HL-60 (cell line): ENCODE measurements at regions not wholly inside any gene's neighbourhood (a gene's known extent, or its start where the extent isn't known, plus 50 kb on each side); places are given as distances from the start of the nearest gene placed in this dataset.

Experiments used
- DNase-seq, 2 experiments: peaks; one replicate each; pipeline ENCODE4 v3.0.0-alpha.2; 2010 to 2020; ENCODE audit warnings: low read depth in 1 of 2, low spot score in 1 of 2
- H3K27ac ChIP-seq: fragments of 250-450 bp; sonication (Bioruptor Pico); replicated peaks from 2 replicates; pipeline ENCODE4 v1.5.1; 2020; ENCODE audit warnings: mild to moderate bottlenecking, moderate library complexity
- H3K27me3 ChIP-seq: fragments of 250-450 bp; sonication (Bioruptor Pico); 2 replicates; pipeline ENCODE4 v1.5.1; 2021; ENCODE audit warnings: mild to moderate bottlenecking, moderate library complexity; ENCODE audit not compliant: insufficient read depth, poor library complexity, severe bottlenecking
- H3K4me3 ChIP-seq: replicated peaks from 2 replicates; pipeline ENCODE4 v1.5.1; 2011; ENCODE audit warnings: mild to moderate bottlenecking, control low read depth, low read length; ENCODE audit not compliant: insufficient read depth
- GABPA ChIP-seq: IDR thresholded peaks from 2 replicates; pipeline ENCODE4 v1.6.1; 2012; ENCODE audit warnings: low read depth
- POLR2AphosphoS5 ChIP-seq: IDR thresholded peaks from 2 replicates; pipeline ENCODE4 v1.6.1; 2012; ENCODE audit warnings: low read depth
- REST ChIP-seq: IDR thresholded peaks from 2 replicates; pipeline ENCODE4 v1.6.1; 2012; ENCODE audit warnings: low read depth; ENCODE audit not compliant: insufficient replicate concordance
- SPI1 ChIP-seq: IDR thresholded peaks from 2 replicates; pipeline ENCODE4 v1.6.1; 2012; ENCODE audit warnings: low read depth, mild to moderate bottlenecking, borderline replicate concordance
- TF ChIP-seq, protein P1 (sequence below): IDR thresholded peaks from one replicate; pipeline ENCODE4 v1.5.1; 2011; ENCODE audit warnings: low read length, control low read depth, inconsistent platforms; ENCODE audit not compliant: insufficient read depth

DNA sequence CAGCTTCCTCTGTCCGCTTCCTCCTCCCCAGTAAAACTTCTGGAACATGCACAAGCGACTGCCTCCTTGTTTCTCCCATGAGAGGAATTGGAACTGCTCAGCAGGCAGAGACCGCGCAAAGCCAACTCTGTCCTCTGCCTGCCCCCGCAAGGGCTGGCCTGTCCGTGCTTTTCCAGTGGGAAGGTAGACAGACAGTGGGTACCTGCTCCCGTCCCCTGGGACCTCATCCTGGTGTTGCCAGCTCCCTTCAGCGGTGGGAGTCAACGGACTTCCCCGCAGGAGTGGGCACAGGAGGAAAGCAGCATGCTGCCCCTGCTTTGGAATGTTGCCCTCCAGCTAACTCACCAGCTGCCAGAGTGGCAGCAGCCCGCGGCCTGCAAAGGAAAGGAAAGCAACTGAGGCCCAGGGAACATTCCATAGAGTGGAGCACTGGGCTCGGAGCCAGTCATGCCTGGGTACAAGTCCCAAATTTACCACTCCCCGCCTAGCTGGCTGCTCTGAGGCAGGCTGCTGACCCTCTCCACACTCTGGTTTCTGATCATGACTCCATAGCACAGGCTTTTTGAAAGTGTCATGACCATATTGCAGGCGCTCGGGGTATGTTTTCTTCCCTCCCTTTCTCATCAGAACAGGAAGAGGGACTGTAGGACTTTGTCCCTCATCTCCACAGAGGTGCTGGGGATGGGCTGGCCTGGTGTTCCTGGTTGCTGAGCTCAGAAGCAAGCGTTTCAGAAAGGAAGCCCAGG, 89.2 kb upstream of the CLMN start:
- TF ChIP-seq GABPA: no peak
- TF ChIP-seq SPI1: no peak
- no peak for TF ChIP-seq POLR2AphosphoS5
- TF ChIP-seq, protein P1, sequence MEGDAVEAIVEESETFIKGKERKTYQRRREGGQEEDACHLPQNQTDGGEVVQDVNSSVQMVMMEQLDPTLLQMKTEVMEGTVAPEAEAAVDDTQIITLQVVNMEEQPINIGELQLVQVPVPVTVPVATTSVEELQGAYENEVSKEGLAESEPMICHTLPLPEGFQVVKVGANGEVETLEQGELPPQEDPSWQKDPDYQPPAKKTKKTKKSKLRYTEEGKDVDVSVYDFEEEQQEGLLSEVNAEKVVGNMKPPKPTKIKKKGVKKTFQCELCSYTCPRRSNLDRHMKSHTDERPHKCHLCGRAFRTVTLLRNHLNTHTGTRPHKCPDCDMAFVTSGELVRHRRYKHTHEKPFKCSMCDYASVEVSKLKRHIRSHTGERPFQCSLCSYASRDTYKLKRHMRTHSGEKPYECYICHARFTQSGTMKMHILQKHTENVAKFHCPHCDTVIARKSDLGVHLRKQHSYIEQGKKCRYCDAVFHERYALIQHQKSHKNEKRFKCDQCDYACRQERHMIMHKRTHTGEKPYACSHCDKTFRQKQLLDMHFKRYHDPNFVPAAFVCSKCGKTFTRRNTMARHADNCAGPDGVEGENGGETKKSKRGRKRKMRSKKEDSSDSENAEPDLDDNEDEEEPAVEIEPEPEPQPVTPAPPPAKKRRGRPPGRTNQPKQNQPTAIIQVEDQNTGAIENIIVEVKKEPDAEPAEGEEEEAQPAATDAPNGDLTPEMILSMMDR: no peak
- no peak for TF ChIP-seq REST
- no peak overlapping the region for H3K27ac ChIP-seq

DNA sequence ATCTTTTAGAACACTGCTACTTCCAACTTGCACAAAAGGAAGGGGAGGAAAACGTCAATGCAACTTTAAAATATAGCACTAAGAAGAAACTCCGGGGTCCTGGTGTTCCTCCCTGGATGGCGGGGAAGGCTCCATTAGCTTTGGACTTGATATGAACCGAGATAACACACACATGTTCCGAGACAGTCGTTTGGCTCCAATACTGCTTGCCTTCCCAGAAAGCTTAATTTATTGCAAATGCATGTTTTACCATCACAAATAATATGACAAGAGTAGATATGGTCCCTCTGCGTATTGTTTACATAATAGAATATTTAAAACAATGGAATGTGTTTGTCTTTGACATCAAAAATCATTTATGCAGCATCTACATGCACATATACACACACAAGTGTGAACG, 87.6 kb upstream of the CLMN start:
- no peak for DNase-seq
- H3K4me3 ChIP-seq: no peak overlapping the region
- H3K27ac ChIP-seq: no peak overlapping the region
- TF ChIP-seq REST (no peak), SPI1 (no peak), POLR2AphosphoS5 (no peak), GABPA (no peak)
- TF ChIP-seq, protein P1: no peak
- H3K27me3 ChIP-seq: no peaks in the 10 kb centered on the region

More for the DNA sequence above, 89.2 kb upstream of the CLMN start:
- no peak for DNase-seq
- H3K4me3 ChIP-seq: no peak overlapping the region
- H3K27me3 ChIP-seq: no peaks in the 10 kb centered on the region

DNA sequence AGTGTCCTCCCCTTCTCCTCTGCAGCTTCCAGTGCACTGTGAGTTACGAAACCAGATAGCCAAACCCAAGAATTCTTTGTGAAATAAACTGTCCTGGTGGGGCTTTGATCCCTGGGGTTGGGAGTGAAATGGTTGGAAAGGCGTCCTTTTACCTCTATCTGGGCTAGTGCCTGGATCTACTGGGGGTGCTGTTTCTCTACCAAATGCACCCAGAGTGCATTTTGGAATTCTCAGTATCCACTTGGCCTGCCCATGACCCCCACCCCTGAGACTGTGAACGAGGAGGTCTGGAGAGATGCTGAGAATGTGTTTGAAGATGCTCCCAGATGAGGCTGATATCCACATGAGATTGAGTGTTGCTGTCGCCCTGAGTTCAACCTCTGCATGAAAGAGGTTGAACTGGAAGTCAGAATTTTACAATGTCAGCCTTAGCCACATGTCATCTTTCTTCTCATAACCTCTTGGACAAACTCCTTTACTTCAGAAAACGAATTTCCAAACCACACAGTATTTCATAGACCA, 87.1 kb upstream of the CLMN start:
- TF ChIP-seq SPI1 (no peak), GABPA (no peak), POLR2AphosphoS5 (no peak), REST (no peak)
- TF ChIP-seq, protein P1: no peak
- no peak for DNase-seq
- no peaks in the 10 kb centered on the region for H3K27me3 ChIP-seq
- no peak overlapping the region for H3K27ac ChIP-seq
- no peak overlapping the region for H3K4me3 ChIP-seq
